GM23338 (cell line): ENCODE measurements at regions not wholly inside any gene's neighbourhood (a gene's known extent, or its start where the extent isn't known, plus 50 kb on each side); places are given as distances from the start of the nearest gene placed in this dataset.

Experiments
- CREB1 ChIP-seq: fragments of 250-450 bp; sonication (Bioruptor Pico); IDR thresholded peaks from 2 replicates; pipeline ENCODE4 v1.5.0; 2020; ENCODE audit warnings: low read depth, mild to moderate bottlenecking, moderate library complexity
- EZH2 ChIP-seq: fragments of 200-600 bp; sonication (generic); IDR thresholded peaks from one replicate; pipeline ENCODE4 v1.8.0; 2017; ENCODE audit warnings: antibody characterized with exemption, mild to moderate bottlenecking, low read depth; ENCODE audit not compliant: unreplicated experiment
- EZH2phosphoT487 ChIP-seq: fragments of 200-600 bp; sonication (generic); IDR thresholded peaks from one replicate; pipeline ENCODE4 v1.8.1; 2018; ENCODE audit warnings: antibody characterized with exemption; ENCODE audit not compliant: unreplicated experiment
- NANOG ChIP-seq: IDR thresholded peaks from 2 replicates; pipeline ENCODE4 v1.6.1; 2016; ENCODE audit warnings: antibody characterized with exemption, borderline replicate concordance
- POLR2AphosphoS5 ChIP-seq: IDR thresholded peaks from 2 replicates; pipeline ENCODE4 v1.6.1; 2016; ENCODE audit warnings: antibody characterized with exemption, low read depth
- REST ChIP-seq: IDR thresholded peaks from one replicate; pipeline ENCODE4 v1.6.1; 2018; ENCODE audit warnings: antibody characterized with exemption; ENCODE audit not compliant: unreplicated experiment
- ZNF114 ChIP-seq: fragments of 250-450 bp; sonication (Bioruptor Pico); IDR thresholded peaks from 2 replicates; pipeline ENCODE4 v1.5.0; 2020; ENCODE audit warnings: mild to moderate bottlenecking, moderate library complexity
- ZNF331 ChIP-seq: fragments of 250-450 bp; sonication (Bioruptor Pico); IDR thresholded peaks from 2 replicates; pipeline ENCODE4 v1.5.0; 2020; ENCODE audit warnings: low read depth, mild to moderate bottlenecking, moderate library complexity
- ZNF462 ChIP-seq: fragments of 250-450 bp; sonication (Bioruptor Pico); IDR thresholded peaks from 2 replicates; pipeline ENCODE4 v1.5.0; 2020; ENCODE audit warnings: mild to moderate bottlenecking, moderate library complexity

- TF ChIP-seq ZNF462 (CRISPR knock-in tag): no peak
- TF ChIP-seq POLR2AphosphoS5: no peak
- no peak for TF ChIP-seq REST
- no peak for TF ChIP-seq NANOG
- TF ChIP-seq CREB1 (CRISPR knock-in tag): no peak
- no peak for TF ChIP-seq EZH2
- TF ChIP-seq EZH2phosphoT487: no peak
- no peak for TF ChIP-seq ZNF331 (CRISPR knock-in tag)
- TF ChIP-seq ZNF114 (CRISPR knock-in tag): no peak
Observed at GRCh38 chr13:34294483-34295129, 476.7 kb downstream of the RFC3 start (continued).
